Right ventricle myocardium superior (tissue), 1 donor: ENCODE measurements at regions not wholly inside any gene's neighbourhood (a gene's known extent, or its start where the extent isn't known, plus 50 kb on each side); places are given as distances from the start of the nearest gene placed in this dataset.
A peak's percentile ranks its signal among the peaks of the same experiment; 100 is the strongest.
"Not testable (repeated sequence)": the region's sequence is repeated elsewhere in the genome, so short reads cannot be mapped to it uniquely, and the experiment has no call there.

ENCODE experiments used
- ATAC-seq: fragments of 200-7000 bp; cut with Tn5 transposase; one replicate; pipeline ENCODE4 v1.9.1; 2020; ENCODE audit warnings: mild to moderate bottlenecking; ENCODE audit not compliant: poor library complexity
- DNase-seq: peaks from one replicate; pipeline ENCODE4 v3.0.0-alpha.2; 2020
- intact Hi-C: fragments of 100-400 bp; cut with DNase I; formaldehyde crosslinking; loops from one replicate; pipeline ENCODE4 v1.11.2; 2022
- donor health status: DM: no; HTN: yes; CAD: no; lungs with severe emphysema.

GRCh38 chr7:14999331-14999730 is 96.8 kb upstream of the DGKB start:
- intact Hi-C loops = no loop called here
- DNase-seq = no peak
- no peak for ATAC-seq

GRCh38 chr7:14995774-14996173 is 93.2 kb upstream of the DGKB start:
- intact Hi-C loops = no loop called here
- ATAC-seq = no peak
- no peak for DNase-seq

GRCh38 chr7:14988941-14989340 is 86.4 kb upstream of the DGKB start:
- intact Hi-C loops = no loop called here
- DNase-seq (no peak), ATAC-seq (peak; percentile 74)

GRCh38 chr7:14978687-14979086 is 76.1 kb upstream of the DGKB start:
- ATAC-seq (no peak), DNase-seq (no peak)
- intact Hi-C loops = no loop called here

GRCh38 chr7:14974688-14975087 is 72.1 kb upstream of the DGKB start:
- no peak for ATAC-seq
- intact Hi-C loops = no loop called here
- DNase-seq = no peak

DNA sequence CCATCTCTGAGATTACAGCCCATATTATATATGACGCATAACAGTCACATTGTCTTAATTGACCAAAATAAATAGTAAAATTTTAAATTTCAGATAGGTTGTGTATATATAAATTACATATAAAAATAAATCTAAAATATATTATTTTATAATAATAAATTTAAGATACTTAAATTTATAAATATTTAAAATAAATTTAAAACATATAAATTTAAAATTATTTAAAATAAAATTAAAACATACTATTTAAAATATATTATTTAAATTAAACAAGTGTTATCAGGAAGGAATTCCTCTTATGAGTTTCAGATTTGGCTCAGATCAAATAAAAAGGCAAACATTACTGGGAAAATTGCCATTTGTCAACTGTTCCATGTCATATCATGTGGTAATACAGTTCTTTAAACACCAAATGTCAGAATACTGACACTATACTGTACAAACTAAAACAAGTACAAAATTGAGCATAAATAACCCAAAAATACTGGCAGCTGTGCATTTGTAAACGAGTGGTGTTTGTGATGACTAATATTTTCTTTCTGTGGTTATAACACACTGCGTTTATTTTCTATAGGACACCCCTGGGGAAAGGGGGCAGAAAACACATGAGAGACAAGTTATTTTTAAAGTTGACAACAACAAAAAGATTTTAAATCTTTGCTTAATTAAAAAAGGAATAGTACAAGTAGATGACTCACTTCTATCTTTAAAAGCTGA is 71.3 kb upstream of the DGKB start:
- intact Hi-C loops = no loop called here
- ATAC-seq = no peak

GRCh38 chr7:14971678-14972077 is 69.1 kb upstream of the DGKB start:
- intact Hi-C loops, DNase-seq, ATAC-seq: not testable (repeated sequence)

More for the DNA sequence above, 71.3 kb upstream of the DGKB start:
- no peak for DNase-seq

GRCh38 chr7:14967376-14967775 is 64.8 kb upstream of the DGKB start:
- ATAC-seq, intact Hi-C loops: not testable (repeated sequence)
- DNase-seq = peak; percentile 26

DNA sequence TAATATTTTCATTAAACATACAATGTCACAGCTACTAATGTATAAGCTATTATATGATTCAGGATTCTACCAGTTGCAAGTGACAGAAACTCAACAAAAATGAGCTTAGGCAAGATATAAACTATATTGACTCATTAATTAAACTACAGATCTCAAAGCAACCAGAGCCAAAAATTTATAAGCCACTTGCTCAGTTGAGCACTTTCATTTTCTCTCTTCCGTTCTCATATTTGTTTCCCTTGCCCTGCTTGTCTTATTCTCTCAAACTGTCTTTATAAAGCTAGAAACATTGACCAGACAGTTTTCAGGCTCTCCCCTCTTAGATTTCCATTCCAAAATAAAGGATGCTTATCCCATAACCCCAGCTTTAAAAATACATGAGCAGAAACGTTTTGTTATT is 60.2 kb upstream of the DGKB start:
- ATAC-seq = no peak
- intact Hi-C loops = no loop called here
- DNase-seq = no peak

DNA sequence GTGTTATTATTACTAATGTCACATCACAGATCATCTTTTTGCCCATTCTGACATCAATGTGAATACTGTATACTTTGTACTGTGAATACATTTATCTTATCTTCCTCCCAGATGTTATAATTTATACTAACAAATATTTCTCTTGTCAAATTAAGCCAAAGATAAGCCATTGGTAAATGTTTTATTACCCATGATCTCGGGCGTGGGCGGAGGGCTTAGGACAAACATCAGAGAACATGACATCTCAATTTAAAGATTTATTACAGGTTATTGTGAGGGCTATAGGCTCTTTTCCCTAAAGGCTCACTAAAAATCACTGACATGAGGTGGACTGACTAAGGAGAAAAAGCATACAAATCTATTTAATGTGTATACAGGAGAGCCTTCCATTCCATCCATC is 58.2 kb upstream of the DGKB start:
- intact Hi-C loops = no loop called here
- DNase-seq = no peak
- ATAC-seq = no peak

GRCh38 chr7:14959339-14959738 is 56.8 kb upstream of the DGKB start:
- ATAC-seq (no peak), DNase-seq (no peak)
- intact Hi-C loops = no loop called here

- intact Hi-C loops = no loop called here
- ATAC-seq (no peak), DNase-seq (no peak)
Observed at GRCh38 chr7:14954035-14954434, 51.5 kb upstream of the DGKB start.
